ENCODE measurements at regions not wholly inside any gene's neighbourhood (a gene's known extent, or its start where the extent isn't known, plus 50 kb on each side); places are given as distances from the start of the nearest gene placed in this dataset.

DNA sequence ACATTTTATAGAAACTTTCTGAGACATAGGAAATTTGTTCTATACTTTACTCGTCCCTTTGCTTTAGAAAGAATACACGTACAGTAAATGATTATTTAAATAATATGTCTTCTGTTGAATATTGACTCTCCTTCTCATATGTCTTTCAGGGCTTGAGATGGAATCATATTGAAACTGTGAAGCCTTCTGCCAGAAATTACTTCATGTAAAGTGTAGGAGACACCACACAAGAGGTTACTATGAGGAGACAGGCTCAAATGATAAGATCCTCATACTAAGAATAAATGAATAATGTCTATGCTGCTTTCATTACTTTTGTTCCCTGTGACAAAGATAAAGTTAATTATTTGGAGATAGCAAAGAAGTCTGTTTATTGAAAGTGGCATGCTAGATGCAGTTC, 1240.3 kb upstream of the MAP3K7 start:
- TF ChIP-seq, protein P1, sequence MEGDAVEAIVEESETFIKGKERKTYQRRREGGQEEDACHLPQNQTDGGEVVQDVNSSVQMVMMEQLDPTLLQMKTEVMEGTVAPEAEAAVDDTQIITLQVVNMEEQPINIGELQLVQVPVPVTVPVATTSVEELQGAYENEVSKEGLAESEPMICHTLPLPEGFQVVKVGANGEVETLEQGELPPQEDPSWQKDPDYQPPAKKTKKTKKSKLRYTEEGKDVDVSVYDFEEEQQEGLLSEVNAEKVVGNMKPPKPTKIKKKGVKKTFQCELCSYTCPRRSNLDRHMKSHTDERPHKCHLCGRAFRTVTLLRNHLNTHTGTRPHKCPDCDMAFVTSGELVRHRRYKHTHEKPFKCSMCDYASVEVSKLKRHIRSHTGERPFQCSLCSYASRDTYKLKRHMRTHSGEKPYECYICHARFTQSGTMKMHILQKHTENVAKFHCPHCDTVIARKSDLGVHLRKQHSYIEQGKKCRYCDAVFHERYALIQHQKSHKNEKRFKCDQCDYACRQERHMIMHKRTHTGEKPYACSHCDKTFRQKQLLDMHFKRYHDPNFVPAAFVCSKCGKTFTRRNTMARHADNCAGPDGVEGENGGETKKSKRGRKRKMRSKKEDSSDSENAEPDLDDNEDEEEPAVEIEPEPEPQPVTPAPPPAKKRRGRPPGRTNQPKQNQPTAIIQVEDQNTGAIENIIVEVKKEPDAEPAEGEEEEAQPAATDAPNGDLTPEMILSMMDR (IDR thresholded peaks at IDR 0.05; ENCODE audit: low read depth, low read length), result no peak
- H3K4me3 ChIP-seq (ENCODE audit: low read depth, low read length), result no peak overlapping the region
- in situ Hi-C loops (cut with HindIII; ENCODE audit: low sequenced_read_pairs), result no loop called here
- DNase-seq (ENCODE audit: low read depth, low spot score), result no peak

DNA sequence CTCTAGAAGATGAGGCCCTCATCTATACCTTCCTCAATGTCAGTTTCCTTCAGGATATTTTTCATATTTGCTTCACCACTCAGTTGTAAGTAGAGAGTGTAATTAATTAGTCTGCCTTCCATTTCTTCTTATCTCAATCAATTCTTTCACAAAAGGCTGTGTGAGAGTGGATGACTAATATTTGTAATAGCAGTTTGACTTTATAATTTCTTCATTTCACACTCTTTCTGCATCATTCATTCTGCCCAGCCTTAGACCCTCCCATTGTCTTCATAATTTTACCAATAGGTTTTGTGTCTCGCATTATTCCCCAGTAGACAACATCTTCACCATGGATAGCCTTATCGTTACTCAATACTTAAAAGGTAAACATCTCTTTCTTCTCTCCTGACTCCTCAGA, 1239.3 kb upstream of the MAP3K7 start:
- TF ChIP-seq, protein P1 (IDR thresholded peaks at IDR 0.05; ENCODE audit: low read depth, low read length), result no peak
- DNase-seq (ENCODE audit: low read depth, low spot score), result no peak
- no peak overlapping the region for H3K4me3 ChIP-seq (ENCODE audit: low read depth, low read length)
- in situ Hi-C loops (cut with HindIII; ENCODE audit: low sequenced_read_pairs), result no loop called here

DNA sequence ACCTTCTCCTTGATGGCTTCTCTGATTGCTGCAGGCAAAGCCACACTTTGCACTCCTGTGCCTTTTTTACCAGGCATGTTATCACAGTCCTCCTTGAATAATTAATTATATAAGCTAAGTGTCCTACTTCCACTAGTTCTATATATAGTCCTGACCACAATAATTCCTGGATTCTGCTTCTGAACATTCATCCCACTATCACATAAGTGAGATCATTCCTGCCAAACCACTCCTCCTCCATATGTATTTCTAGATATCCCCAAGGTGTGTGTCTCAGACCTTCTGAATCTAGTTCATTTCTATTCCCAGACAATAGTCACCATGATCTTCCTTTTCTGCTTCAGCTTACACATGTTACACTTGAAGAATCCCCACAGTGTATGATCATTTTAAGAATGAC, 1237.5 kb upstream of the MAP3K7 start:
- no peak for DNase-seq (ENCODE audit: low read depth, low spot score)
- TF ChIP-seq, protein P1 (IDR thresholded peaks at IDR 0.05; ENCODE audit: low read depth, low read length), result no peak
- in situ Hi-C loops (cut with HindIII; ENCODE audit: low sequenced_read_pairs), result no loop called here
- no peak overlapping the region for H3K4me3 ChIP-seq (ENCODE audit: low read depth, low read length)

DNA sequence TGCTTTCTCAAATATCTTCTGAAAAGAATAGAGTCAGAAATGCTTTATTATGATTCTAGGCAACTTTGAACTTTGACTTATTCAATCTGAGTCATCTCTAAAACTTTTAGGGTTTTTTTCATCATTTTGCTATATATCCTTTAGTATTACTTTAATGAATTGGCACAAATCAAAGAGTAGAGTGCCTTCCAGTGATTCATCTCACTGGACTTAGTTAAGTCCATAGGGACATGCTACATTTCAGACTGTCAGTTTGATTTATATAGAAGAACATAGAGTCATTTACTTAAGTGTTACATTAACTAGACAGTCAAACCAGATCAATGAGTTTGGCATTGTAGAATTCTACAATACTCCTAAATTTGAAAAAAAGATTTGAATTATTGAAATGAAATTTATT, 1235.7 kb upstream of the MAP3K7 start:
- DNase-seq (ENCODE audit: low read depth, low spot score), result no peak
- no peak overlapping the region for H3K4me3 ChIP-seq (ENCODE audit: low read depth, low read length)
- in situ Hi-C loops (cut with HindIII; ENCODE audit: low sequenced_read_pairs), result no loop called here
- TF ChIP-seq, protein P1 (IDR thresholded peaks at IDR 0.05; ENCODE audit: low read depth, low read length), result no peak

DNA sequence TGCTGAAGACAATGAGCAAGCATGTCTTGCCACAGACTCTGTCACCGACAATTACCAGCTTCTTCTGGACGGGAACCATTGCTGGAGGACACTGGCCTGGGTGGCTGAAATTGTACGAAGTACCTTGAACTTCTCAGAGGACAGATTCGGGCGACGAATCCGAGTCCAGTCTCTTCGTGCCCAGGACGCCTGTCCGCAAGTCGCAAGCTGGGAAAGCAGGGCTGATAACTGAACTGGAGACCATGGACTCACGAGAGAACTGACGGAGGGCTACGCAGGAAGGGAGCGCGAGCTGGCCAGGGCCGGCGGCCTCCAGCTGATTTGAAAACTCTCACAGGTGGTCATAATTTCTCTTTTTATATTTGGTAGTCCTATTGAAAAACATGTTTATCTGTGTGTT, 1229.5 kb upstream of the MAP3K7 start:
- TF ChIP-seq, protein P1 (IDR thresholded peaks at IDR 0.05; ENCODE audit: low read depth, low read length), result no peak
- no peak for DNase-seq (ENCODE audit: low read depth, low spot score)

DNA sequence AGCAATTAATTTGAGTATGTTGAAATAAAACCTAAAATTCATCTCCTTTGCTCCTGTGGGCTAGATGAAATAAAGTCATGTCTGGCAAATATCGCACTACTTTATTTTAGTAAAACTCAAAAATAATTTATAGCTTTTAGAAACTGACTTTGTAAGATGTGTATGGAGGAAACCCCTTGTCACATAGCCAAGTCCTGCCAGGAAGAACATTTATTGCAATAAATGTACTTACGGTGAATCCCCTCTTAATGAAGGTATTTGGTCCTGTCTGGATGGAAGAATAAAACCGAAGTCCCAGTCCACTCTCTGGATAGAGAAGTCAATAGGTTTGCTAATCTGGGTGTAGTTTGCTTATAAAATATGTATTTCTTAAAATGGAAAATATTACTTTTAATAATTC, 1226.8 kb upstream of the MAP3K7 start:
- H3K4me3 ChIP-seq (ENCODE audit: low read depth, low read length), result no peak overlapping the region
- no peak for DNase-seq (ENCODE audit: low read depth, low spot score)
- TF ChIP-seq, protein P1 (IDR thresholded peaks at IDR 0.05; ENCODE audit: low read depth, low read length), result no peak
- in situ Hi-C loops (cut with HindIII; ENCODE audit: low sequenced_read_pairs), result no loop called here

More for the DNA sequence above, 1229.5 kb upstream of the MAP3K7 start:
- in situ Hi-C loops (cut with HindIII; ENCODE audit: low sequenced_read_pairs), result no loop called here
- no peak overlapping the region for H3K4me3 ChIP-seq (ENCODE audit: low read depth, low read length)

All from astrocyte of the spinal cord (primary cell).